Fibroblast of the aortic adventitia (primary cell): ENCODE measurements at regions not wholly inside any gene's neighbourhood (a gene's known extent, or its start where the extent isn't known, plus 50 kb on each side); places are given as distances from the start of the nearest gene placed in this dataset.

Experiments used
- DNase-seq: peaks from one replicate; pipeline ENCODE4 v3.0.0-alpha.2; 2010; ENCODE audit warnings: low read depth
- H3K4me3 ChIP-seq: 2 replicates; pipeline ENCODE4 v1.5.1; 2011; ENCODE audit warnings: low read depth, mild to moderate bottlenecking, control low read depth, low read length, moderate library complexity
- TF ChIP-seq, protein P1 (sequence below): IDR thresholded peaks from 2 replicates; pipeline ENCODE4 v1.5.1; 2011; ENCODE audit warnings: mild to moderate bottlenecking, low read length, control low read depth, inconsistent platforms; ENCODE audit not compliant: insufficient read depth

DNA sequence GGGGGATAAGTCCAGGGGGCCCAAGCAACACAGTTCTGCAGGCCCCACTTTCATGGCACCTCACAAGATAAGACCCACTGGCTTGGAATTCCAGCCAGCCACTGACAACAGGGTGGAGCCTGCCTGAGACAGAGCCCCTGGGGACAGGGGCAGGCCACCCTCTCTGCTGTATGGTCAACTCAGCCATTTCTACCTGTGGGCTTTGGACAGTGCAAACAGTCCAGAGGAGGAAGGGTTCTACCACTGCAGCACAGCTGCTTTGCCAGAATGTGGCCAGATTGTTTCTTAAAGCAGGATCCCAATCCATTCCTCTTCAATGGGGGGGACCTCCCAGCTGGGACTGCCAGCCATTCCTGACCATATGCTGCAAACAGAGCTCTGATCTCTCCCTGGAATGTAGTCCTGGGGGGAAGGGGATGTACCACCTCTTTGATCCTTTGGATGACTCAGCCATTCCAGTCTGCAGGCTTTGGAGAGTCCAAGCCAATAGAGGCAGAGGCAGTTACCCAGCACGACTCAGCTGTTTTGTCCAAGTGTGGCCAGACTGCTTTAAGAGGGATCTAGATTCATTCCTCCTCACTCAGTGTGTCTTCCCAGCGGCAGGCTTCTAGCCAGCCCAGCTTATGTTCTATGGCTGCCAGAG, 842.2 kb downstream of the EPHA7 start:
- no peak for DNase-seq

DNA sequence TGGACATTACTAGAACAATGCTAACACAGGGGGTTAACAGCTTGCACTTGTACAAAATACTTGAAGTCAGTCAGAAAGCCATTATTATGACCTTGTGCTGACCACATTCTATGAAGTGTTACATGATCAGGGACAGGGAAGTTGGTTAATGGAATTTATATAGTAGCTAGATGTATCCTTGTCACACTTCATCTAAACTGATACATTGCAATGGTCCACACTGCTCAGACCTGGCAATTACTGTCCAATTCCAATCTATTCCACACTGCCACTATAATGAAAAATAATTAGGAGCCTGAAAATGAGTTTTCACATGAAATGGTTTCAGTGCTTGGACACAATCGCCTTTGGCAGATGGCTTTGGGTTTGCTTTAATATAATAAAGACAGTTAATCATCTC, 850.8 kb downstream of the EPHA7 start:
- no peak overlapping the region for H3K4me3 ChIP-seq
- DNase-seq, result no peak
- TF ChIP-seq, protein P1, sequence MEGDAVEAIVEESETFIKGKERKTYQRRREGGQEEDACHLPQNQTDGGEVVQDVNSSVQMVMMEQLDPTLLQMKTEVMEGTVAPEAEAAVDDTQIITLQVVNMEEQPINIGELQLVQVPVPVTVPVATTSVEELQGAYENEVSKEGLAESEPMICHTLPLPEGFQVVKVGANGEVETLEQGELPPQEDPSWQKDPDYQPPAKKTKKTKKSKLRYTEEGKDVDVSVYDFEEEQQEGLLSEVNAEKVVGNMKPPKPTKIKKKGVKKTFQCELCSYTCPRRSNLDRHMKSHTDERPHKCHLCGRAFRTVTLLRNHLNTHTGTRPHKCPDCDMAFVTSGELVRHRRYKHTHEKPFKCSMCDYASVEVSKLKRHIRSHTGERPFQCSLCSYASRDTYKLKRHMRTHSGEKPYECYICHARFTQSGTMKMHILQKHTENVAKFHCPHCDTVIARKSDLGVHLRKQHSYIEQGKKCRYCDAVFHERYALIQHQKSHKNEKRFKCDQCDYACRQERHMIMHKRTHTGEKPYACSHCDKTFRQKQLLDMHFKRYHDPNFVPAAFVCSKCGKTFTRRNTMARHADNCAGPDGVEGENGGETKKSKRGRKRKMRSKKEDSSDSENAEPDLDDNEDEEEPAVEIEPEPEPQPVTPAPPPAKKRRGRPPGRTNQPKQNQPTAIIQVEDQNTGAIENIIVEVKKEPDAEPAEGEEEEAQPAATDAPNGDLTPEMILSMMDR, result no peak

More for the DNA sequence above, 842.2 kb downstream of the EPHA7 start:
- H3K4me3 ChIP-seq, result no peak overlapping the region
- TF ChIP-seq, protein P1, result no peak

DNA sequence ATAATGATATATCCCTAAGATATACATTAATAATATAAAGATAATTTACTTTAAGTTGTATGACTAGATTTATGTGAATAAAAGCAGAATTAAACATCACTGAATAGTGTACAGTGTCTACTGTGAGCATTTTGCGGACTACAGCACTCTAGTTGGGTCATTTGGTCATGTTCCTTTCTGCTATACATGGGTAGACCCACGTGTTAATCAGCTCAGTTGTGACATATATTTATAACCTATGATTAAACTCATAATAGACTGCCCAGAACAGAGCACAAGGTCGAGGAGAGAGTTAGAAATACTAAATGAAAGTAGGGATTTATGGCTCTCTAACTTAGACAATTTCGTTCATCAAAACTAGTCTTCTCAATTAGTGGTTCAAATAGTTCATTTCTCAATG, 852.7 kb downstream of the EPHA7 start:
- TF ChIP-seq, protein P1, result no peak
- H3K4me3 ChIP-seq, result no peak overlapping the region
- DNase-seq, result no peak

DNA sequence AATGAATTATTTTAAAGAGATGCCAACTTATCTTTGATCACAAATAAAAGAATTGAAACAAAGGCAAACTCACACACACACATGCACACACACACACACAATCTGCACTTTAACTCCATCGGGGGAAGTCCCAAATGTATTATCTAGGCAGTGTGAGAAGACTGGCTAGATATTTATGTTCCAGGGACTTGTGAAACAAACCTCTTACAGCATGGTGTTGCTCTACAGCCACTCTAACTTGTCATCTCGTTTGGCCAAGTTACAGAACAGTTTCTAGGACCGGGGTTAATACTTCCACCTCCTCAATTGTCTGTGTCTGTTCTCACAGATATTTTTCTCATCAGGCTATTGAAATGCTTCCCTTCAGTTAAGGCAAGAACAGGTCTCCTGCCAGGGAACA, 855.0 kb downstream of the EPHA7 start:
- no peak overlapping the region for H3K4me3 ChIP-seq
- TF ChIP-seq, protein P1, result no peak
- DNase-seq, result no peak

DNA sequence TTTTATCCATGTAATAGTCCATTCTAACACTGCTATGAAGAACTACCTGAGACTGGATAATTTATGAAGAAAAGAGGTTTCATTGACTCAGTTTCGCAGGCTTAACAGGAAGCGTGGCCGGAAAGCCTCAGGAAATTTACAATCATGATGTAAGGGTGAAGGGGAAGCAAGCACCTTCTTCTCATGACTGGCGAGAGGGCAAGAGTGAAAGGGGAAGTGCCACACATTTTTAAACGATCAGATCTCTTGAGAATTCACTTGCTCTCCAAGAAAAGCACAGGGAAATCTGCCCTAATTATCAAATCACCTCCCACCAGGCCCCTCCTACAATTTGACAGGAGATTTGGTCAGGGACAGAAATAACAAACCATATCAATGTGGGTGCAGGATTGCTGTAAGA, 859.7 kb downstream of the EPHA7 start:
- TF ChIP-seq, protein P1, result no peak
- no peak for DNase-seq
- H3K4me3 ChIP-seq, result no peak overlapping the region

DNA sequence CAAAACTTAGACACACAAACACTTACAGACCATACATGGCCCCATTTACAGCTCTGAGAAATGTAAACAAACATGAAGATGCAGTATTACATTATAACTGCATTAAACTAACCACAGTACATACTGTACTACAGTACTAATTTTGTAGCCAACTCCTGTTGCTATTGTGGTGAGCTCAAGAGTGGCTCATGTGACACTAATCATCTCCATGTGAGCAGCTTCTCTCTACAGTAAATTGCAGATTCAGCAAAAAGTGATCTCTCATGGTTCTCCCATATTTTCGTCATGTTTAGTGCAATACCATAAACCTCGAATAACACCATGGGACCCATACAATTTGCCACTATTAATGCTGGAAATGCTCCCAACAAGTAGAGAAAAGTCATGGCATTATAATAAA, 860.4 kb downstream of the EPHA7 start:
- no peak for DNase-seq
- no peak overlapping the region for H3K4me3 ChIP-seq
- TF ChIP-seq, protein P1, result no peak

DNA sequence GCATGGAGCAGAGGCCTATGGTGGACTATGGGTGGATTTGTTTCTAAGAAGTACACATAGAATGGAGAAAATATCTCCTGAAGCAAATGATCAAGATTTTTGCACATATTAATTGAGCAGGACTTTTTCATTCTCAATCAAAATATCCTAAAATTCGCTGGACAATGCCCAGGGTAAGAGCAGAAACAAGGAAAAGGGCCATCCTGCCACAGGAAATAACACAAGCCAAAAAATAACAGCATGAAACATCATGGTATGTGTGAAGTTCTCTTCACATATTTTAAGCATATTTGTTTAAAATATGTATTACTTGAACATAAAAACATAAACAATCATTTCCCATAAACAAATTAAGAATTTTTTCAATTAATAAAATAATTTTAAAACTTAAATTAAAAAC, 868.9 kb downstream of the EPHA7 start:
- TF ChIP-seq, protein P1, result no peak
- no peak overlapping the region for H3K4me3 ChIP-seq
- no peak for DNase-seq
